HepG2 (cell line): ENCODE measurements at regions not wholly inside any gene's neighbourhood (a gene's known extent, or its start where the extent isn't known, plus 50 kb on each side); places are given as distances from the start of the nearest gene placed in this dataset.

Experiments
- ATAC-seq: fragments of 200-7000 bp; cut with Tn5 transposase; 3 replicates; pipeline ENCODE4 v1.9.1; 2020; ENCODE audit warnings: mild to moderate bottlenecking, moderate library complexity
- BruUV-seq: library from RNA; stranded (reverse); fragments of 400-500 nt; replicated peaks from 2 replicates; lab custom pipeline; 2021; lab: Mats Ljungman, UMichigan
- CTCF ChIA-PET: fragments of 300-600 bp; formaldehyde crosslinking; extraction: SDS; loops from one replicate; lab custom pipeline; 2021; ENCODE audit warnings: low total read pairs, inconsistent platforms, low intra/inter-chr PET ratio; lab: Yijun Ruan, JAX
- POLR2A ChIA-PET: fragments of 350-600 bp; sonication (Branson Sonifier 250); formaldehyde crosslinking; loops from one replicate; lab custom pipeline; 2020; ENCODE audit warnings: antibody characterized with exemption, inconsistent platforms; lab: Yijun Ruan, JAX
- DNase-seq: peaks from one replicate; pipeline ENCODE4 v3.0.0-alpha.2; 2015; ENCODE audit warnings: low spot score
- FAIRE-seq: peaks from 3 replicates; lab custom pipeline; 2011; peaks lifted over from hg19 to GRCh38; lab: Jason Lieb, UNC
- H2AFZ ChIP-seq: one replicate; pipeline ENCODE4 v1.6.1; 2011; ENCODE audit warnings: low read length, inconsistent platforms
- H3K27ac ChIP-seq: fragments of 300-600 bp; 3 replicates; pipeline ENCODE4 v1.8.0; 2011; ENCODE audit warnings: mixed run types, mild to moderate bottlenecking, mixed read lengths, low read length, inconsistent platforms; ENCODE audit not compliant: insufficient read depth; ENCODE audit errors: extremely low read length
- H3K27me3 ChIP-seq, 2 experiments: fragments of 200-600 bp in 1 of 2; 2 replicates in 1 of 2; 3 replicates in 1 of 2; pipeline versions ENCODE4 v1.6.0 to v1.8.0; 2011; ENCODE audit warnings: low read length in 2 of 2, mild to moderate bottlenecking in 2 of 2, moderate library complexity in 2 of 2, inconsistent platforms in 1 of 2; ENCODE audit not compliant: insufficient read depth in 2 of 2, control insufficient read depth in 1 of 2
- H3K36me3 ChIP-seq, 2 experiments: fragments of 200-600 bp in 1 of 2; replicated peaks in 1 of 2; 2 replicates in 1 of 2; 3 replicates in 1 of 2; pipeline versions ENCODE4 v1.5.1 to v1.8.0; 2011; ENCODE audit warnings: low read length in 2 of 2, inconsistent platforms in 1 of 2; ENCODE audit not compliant: insufficient read depth in 2 of 2, control insufficient read depth in 1 of 2
- H3K4me1 ChIP-seq: 2 replicates; pipeline ENCODE4 v1.5.1; 2012; ENCODE audit warnings: low read length, inconsistent platforms; ENCODE audit not compliant: insufficient read depth
- H3K4me2 ChIP-seq: 2 replicates; pipeline ENCODE4 v1.6.0; 2011; ENCODE audit warnings: low read depth, low read length, inconsistent platforms
- H3K4me3 ChIP-seq, 3 experiments: fragments of 200-600 bp in 1 of 3; sonication (generic), shearing (Covaris generic) in 1 of 3; replicated peaks in 1 of 3; 2 replicates each; pipeline ENCODE4 v1.5.1; 2011 to 2016; ENCODE audit warnings: low read length in 3 of 3, inconsistent platforms in 2 of 3, low read depth in 2 of 3, mild to moderate bottlenecking in 2 of 3, control low read depth in 1 of 3, mixed read lengths in 1 of 3; ENCODE audit not compliant: insufficient read depth in 1 of 3
- H3K79me2 ChIP-seq: one replicate; pipeline ENCODE4 v1.6.1; 2011; ENCODE audit warnings: low read length, inconsistent platforms; ENCODE audit not compliant: insufficient read depth
- H3K9ac ChIP-seq: 2 replicates; pipeline ENCODE4 v1.6.0; 2011; ENCODE audit warnings: mild to moderate bottlenecking, low read depth, low read length, inconsistent platforms; ENCODE audit not compliant: insufficient read depth
- H3K9me3 ChIP-seq: 2 replicates; pipeline ENCODE4 v1.5.1; 2012; ENCODE audit warnings: mild to moderate bottlenecking, low read length
- H4K20me1 ChIP-seq: 2 replicates; pipeline ENCODE4 v1.6.0; 2011; ENCODE audit warnings: inconsistent platforms, mild to moderate bottlenecking, low read length, moderate library complexity; ENCODE audit not compliant: insufficient read depth
- EHMT2 ChIP-seq: fragments of 200-600 bp; sonication (generic); IDR thresholded peaks from 2 replicates; pipeline ENCODE4 v1.7.0; 2017; ENCODE audit warnings: antibody characterized with exemption, low read depth, low read length, borderline replicate concordance
- HDAC1 ChIP-seq: sonication (generic); formaldehyde crosslinking; IDR thresholded peaks from 2 replicates; pipeline ENCODE4 v1.5.1; 2020; ENCODE audit warnings: mild to moderate bottlenecking, missing genetic modification reagents
- IRF2 ChIP-seq: IDR thresholded peaks from 2 replicates; pipeline ENCODE4 v1.6.1; 2018; ENCODE audit warnings: missing genetic modification reagents, missing compliant biosample characterization
- JDP2 ChIP-seq: sonication (generic); formaldehyde crosslinking; IDR thresholded peaks from 2 replicates; pipeline ENCODE4 v1.8.1; 2022; ENCODE audit warnings: missing genetic modification reagents, borderline replicate concordance
- MZF1 ChIP-seq: sonication (generic); formaldehyde crosslinking; IDR thresholded peaks from 2 replicates; pipeline ENCODE4 v1.8.1; 2023; ENCODE audit warnings: mild to moderate bottlenecking, missing genetic modification reagents, borderline replicate concordance
- ZNF335 ChIP-seq: sonication (generic); formaldehyde crosslinking; IDR thresholded peaks from 2 replicates; pipeline ENCODE4 v1.4.0; 2020; ENCODE audit warnings: missing genetic modification reagents
- ZNF547 ChIP-seq: sonication (generic); formaldehyde crosslinking; IDR thresholded peaks from 2 replicates; pipeline ENCODE4 v1.5.1; 2020; ENCODE audit warnings: mild to moderate bottlenecking, missing genetic modification reagents
- ZNF550 ChIP-seq: sonication (generic); formaldehyde crosslinking; IDR thresholded peaks from 2 replicates; pipeline ENCODE4 v1.4.0; 2020; ENCODE audit warnings: mild to moderate bottlenecking, missing genetic modification reagents, borderline replicate concordance
- ZNF570 ChIP-seq: sonication (generic); formaldehyde crosslinking; IDR thresholded peaks from 2 replicates; pipeline ENCODE4 v1.4.0; 2020; ENCODE audit warnings: mild to moderate bottlenecking, missing genetic modification reagents, borderline replicate concordance
- ZNF841 ChIP-seq: sonication (generic); formaldehyde crosslinking; IDR thresholded peaks from 2 replicates; pipeline ENCODE4 v1.8.1; 2023; ENCODE audit warnings: missing genetic modification reagents, borderline replicate concordance
- WGBS: methylation state at CpG from one replicate; pipeline ENCODE4 v1.1.6; 2017; ENCODE audit warnings: low lambda C conversion rate; 5-methylcytosine and 5-hydroxymethylcytosine counted together
- in situ Hi-C: cut with HindIII; loops from 2 replicates; pipeline ENCODE4 v1.10.0; 2017; ENCODE audit warnings: low pct_unique_long_range_greater_than_20kb; ENCODE audit not compliant: extremely low pct_ligation_motif_present
- intact Hi-C: fragments of 100-400 bp; cut with micrococcal nuclease; formaldehyde crosslinking; loops from one replicate; pipeline ENCODE4 v1.10.0; 2022; ENCODE audit not compliant: unreplicated experiment
- TF ChIP-seq, protein P1 (sequence below): sonication (generic); formaldehyde crosslinking; IDR thresholded peaks from 2 replicates; pipeline ENCODE4 v1.5.0; 2020; ENCODE audit warnings: missing genetic modification reagents
- TF ChIP-seq, protein P2 (sequence below): sonication (generic); formaldehyde crosslinking; IDR thresholded peaks from 2 replicates; pipeline ENCODE4 v1.9.0; 2021; ENCODE audit warnings: missing genetic modification reagents, mild to moderate bottlenecking, borderline replicate concordance
- TF ChIP-seq, protein P3 (sequence below): sonication (generic); formaldehyde crosslinking; IDR thresholded peaks from 2 replicates; pipeline ENCODE4 v1.5.1; 2020; ENCODE audit warnings: missing genetic modification reagents, mild to moderate bottlenecking, borderline replicate concordance
- TF ChIP-seq, protein P4 (sequence below): sonication (generic); formaldehyde crosslinking; IDR thresholded peaks from 2 replicates; pipeline ENCODE4 v1.4.0; 2020; ENCODE audit warnings: missing genetic modification reagents
- TF ChIP-seq, protein P5 (sequence below): sonication (generic); formaldehyde crosslinking; IDR thresholded peaks from 2 replicates; pipeline ENCODE4 v1.4.0; 2020; ENCODE audit warnings: missing genetic modification reagents

DNA sequence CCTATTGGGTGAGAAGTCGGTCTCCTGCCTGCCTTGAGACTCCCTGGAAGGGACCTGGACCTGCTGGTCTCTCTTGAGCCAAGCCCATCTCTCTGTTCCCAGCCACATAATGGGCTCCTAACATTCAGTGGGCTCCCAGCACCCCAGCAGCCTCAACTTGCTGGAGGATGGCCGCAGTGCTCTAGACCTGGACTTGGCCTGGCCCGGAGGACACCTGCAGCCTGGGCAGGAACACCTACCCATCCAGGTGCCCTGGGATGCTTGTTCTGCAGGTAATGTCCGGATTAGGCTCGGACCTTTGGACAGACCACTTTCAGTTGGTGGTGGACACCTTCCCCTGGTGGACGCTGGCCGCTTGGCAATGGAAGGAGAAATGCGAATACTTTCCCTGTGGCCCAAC, 214.6 kb downstream of the URI1 start (continued):
- TF ChIP-seq ZNF335 (CRISPR knock-in tag) = no peak
- TF ChIP-seq JDP2 (CRISPR knock-in tag) = no peak
- no peak for TF ChIP-seq EHMT2
- TF ChIP-seq, protein P1, sequence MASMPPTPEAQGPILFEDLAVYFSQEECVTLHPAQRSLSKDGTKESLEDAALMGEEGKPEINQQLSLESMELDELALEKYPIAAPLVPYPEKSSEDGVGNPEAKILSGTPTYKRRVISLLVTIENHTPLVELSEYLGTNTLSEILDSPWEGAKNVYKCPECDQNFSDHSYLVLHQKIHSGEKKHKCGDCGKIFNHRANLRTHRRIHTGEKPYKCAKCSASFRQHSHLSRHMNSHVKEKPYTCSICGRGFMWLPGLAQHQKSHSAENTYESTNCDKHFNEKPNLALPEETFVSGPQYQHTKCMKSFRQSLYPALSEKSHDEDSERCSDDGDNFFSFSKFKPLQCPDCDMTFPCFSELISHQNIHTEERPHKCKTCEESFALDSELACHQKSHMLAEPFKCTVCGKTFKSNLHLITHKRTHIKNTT (CRISPR knock-in tag) = no peak
- TF ChIP-seq, protein P2, sequence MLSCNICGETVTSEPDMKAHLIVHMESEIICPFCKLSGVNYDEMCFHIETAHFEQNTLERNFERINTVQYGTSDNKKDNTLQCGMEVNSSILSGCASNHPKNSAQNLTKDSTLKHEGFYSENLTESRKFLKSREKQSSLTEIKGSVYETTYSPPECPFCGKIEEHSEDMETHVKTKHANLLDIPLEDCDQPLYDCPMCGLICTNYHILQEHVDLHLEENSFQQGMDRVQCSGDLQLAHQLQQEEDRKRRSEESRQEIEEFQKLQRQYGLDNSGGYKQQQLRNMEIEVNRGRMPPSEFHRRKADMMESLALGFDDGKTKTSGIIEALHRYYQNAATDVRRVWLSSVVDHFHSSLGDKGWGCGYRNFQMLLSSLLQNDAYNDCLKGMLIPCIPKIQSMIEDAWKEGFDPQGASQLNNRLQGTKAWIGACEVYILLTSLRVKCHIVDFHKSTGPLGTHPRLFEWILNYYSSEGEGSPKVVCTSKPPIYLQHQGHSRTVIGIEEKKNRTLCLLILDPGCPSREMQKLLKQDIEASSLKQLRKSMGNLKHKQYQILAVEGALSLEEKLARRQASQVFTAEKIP (CRISPR knock-in tag) = no peak
- TF ChIP-seq, protein P3, sequence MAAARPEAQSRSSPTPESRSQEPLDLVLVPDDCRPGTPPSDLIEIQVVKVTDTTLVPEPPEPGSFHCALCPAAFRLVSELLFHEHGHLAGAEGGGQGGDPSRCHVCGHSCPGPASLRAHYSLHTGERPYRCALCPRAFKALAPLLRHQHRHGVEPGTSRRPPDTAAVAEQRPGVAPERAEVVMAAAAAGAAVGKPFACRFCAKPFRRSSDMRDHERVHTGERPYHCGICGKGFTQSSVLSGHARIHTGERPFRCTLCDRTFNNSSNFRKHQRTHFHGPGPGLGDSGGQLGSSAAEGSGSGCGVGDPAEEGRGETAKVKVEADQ = no peak
- no peak for TF ChIP-seq MZF1

DNA sequence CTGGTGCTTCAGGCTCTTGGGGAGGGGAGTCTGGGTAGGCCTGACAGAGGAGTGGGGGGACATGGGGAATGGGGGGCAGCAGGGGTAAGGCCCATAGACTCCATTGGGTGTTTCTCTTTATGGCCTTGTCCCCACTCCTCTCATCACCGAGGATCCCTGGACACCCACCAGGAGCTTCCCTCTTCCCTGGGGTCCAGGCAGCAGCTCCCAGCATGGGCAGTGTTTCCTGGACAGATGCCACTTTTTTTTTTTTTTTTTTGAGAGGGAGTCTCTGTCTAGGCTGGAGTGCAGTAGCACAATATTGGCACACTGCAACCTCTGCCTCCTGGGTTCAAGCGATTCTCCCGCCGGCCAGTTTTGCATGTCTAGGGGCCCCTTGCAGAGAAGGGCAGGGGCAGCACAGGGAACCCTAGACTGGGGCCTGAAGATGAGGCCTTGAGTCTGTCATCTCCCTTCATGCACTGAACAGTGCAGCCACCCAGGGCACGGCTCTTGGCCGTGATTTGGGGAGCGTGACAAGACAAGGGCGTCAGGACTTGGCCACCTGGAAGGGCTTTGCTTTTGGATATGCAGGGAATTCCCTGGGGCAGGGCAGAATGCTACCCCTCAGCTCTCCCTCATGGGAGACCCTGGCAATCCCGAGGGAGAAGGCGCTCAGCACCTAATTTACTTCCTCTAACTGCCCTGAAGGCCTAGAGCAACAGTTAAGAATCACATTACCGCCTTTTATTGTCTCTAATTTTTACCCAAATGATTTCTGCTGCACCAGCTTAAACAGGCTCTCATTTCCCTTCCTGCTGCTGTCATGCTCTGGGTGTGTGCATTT, 213.9 kb upstream of the ZNF536 start:
- no peak for FAIRE-seq
- no TSS peak for BruUV-seq
- H3K79me2 ChIP-seq = no peaks in the 10 kb centered on the region
- ATAC-seq = no peak
- H3K36me3 ChIP-seq = no peaks in the 10 kb centered on the region
- H2AFZ ChIP-seq = no peak overlapping the region
- no peak for DNase-seq
- no peaks in the 10 kb centered on the region for H4K20me1 ChIP-seq
- intact Hi-C loops (no loop called here), in situ Hi-C loops (no loop called here)
- peaks cover 0 to 19% of the 10 kb centered on the region in 2 experiments; a peak in 3 of 5 replicates for H3K27me3 ChIP-seq
- H3K9me3 ChIP-seq = no peaks in the 10 kb centered on the region
- no peaks in the 10 kb centered on the region for H3K4me1 ChIP-seq
- ChIA-PET CTCF (no interaction called here), POLR2A (no interaction called here)
- 15% methylated on average over 7 of the region's 11 CpGs for WGBS
- no peak overlapping the region for H3K4me2 ChIP-seq
- no peak overlapping the region for H3K4me3 ChIP-seq
- no peak overlapping the region for H3K9ac ChIP-seq
- H3K27ac ChIP-seq = no peak overlapping the region
- TF ChIP-seq, protein P4, sequence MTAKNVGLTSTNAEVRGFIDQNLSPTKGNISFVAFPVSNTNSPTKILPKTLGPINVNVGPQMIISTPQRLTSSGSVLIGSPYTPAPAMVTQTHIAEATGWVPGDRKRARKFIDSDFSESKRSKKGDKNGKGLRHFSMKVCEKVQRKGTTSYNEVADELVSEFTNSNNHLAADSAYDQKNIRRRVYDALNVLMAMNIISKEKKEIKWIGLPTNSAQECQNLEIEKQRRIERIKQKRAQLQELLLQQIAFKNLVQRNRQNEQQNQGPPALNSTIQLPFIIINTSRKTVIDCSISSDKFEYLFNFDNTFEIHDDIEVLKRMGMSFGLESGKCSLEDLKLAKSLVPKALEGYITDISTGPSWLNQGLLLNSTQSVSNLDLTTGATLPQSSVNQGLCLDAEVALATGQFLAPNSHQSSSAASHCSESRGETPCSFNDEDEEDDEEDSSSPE (CRISPR knock-in tag) = no peak
- TF ChIP-seq, protein P5, sequence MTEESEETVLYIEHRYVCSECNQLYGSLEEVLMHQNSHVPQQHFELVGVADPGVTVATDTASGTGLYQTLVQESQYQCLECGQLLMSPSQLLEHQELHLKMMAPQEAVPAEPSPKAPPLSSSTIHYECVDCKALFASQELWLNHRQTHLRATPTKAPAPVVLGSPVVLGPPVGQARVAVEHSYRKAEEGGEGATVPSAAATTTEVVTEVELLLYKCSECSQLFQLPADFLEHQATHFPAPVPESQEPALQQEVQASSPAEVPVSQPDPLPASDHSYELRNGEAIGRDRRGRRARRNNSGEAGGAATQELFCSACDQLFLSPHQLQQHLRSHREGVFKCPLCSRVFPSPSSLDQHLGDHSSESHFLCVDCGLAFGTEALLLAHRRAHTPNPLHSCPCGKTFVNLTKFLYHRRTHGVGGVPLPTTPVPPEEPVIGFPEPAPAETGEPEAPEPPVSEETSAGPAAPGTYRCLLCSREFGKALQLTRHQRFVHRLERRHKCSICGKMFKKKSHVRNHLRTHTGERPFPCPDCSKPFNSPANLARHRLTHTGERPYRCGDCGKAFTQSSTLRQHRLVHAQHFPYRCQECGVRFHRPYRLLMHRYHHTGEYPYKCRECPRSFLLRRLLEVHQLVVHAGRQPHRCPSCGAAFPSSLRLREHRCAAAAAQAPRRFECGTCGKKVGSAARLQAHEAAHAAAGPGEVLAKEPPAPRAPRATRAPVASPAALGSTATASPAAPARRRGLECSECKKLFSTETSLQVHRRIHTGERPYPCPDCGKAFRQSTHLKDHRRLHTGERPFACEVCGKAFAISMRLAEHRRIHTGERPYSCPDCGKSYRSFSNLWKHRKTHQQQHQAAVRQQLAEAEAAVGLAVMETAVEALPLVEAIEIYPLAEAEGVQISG (CRISPR knock-in tag) = no peak
- TF ChIP-seq ZNF841 (CRISPR knock-in tag) (no peak), ZNF570 (CRISPR knock-in tag) (no peak), ZNF550 (CRISPR knock-in tag) (no peak), ZNF547 (no peak), IRF2 (CRISPR knock-in tag) (no peak), HDAC1 (CRISPR knock-in tag) (no peak)
